Astrocyte (in vitro differentiated cells and primary cell): ENCODE measurements at regions not wholly inside any gene's neighbourhood (a gene's known extent, or its start where the extent isn't known, plus 50 kb on each side); places are given as distances from the start of the nearest gene placed in this dataset.

Source experiments
- EZH2 ChIP-seq: IDR thresholded peaks from 2 replicates; pipeline ENCODE4 v1.6.1; 2012; ENCODE audit warnings: mild to moderate bottlenecking, low read length, inconsistent platforms; ENCODE audit not compliant: insufficient read depth
- TF ChIP-seq, protein P1 (sequence below): IDR thresholded peaks from 2 replicates; pipeline ENCODE4 v1.5.1; 2011; ENCODE audit warnings: low read depth, mild to moderate bottlenecking, inconsistent platforms, low read length, moderate library complexity; ENCODE audit not compliant: insufficient read depth

DNA sequence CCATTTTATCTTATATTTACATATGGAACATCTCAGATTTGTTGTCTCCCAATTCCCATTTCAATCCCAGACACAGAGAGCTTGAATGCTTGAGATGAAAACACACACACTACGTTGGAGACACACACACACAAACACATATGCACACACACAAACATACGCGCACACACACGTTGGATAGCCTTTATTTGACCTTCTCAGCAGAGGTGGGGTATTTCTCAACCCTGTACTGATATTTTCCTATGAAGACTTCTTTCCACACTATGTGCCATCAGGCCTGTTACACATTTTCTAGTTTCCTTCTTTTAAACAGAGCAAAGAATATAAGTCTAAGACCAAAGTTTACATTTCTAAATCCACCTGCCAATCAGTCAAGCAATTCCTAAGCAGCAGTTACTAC lies 291.0 kb downstream of the TAF11L14 start:
- TF ChIP-seq, protein P1, sequence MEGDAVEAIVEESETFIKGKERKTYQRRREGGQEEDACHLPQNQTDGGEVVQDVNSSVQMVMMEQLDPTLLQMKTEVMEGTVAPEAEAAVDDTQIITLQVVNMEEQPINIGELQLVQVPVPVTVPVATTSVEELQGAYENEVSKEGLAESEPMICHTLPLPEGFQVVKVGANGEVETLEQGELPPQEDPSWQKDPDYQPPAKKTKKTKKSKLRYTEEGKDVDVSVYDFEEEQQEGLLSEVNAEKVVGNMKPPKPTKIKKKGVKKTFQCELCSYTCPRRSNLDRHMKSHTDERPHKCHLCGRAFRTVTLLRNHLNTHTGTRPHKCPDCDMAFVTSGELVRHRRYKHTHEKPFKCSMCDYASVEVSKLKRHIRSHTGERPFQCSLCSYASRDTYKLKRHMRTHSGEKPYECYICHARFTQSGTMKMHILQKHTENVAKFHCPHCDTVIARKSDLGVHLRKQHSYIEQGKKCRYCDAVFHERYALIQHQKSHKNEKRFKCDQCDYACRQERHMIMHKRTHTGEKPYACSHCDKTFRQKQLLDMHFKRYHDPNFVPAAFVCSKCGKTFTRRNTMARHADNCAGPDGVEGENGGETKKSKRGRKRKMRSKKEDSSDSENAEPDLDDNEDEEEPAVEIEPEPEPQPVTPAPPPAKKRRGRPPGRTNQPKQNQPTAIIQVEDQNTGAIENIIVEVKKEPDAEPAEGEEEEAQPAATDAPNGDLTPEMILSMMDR = no peak
- TF ChIP-seq EZH2 = no peak
